ENCODE measurements at regions not wholly inside any gene's neighbourhood (a gene's known extent, or its start where the extent isn't known, plus 50 kb on each side); places are given as distances from the start of the nearest gene placed in this dataset.

DNA sequence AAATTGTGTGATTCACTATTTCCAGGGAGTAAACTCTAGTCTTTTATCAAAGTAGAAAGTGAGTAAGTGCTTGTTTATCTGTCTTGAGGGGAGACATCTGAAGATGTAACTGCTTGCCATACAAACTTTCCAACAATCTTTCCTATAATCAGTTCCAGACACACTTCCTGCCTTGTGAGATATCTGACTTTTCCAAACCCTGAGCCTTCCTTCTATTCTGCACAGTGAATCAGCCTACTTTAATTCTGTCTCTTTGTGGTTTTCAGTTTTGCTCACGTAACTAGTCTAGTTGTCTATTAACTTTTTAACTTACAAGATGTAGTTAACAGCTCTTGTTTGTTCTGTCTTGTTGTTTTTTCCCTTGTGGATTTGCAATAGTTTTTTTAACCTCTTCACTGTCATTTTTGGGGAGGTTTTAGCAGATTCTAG lies 947.8 kb downstream of the C4orf33 start:
- Histone ChIP-seq H3K9ac (no peak overlapping the region), H3K9me3 (ENCODE audit: control insufficient read depth, low read length) (no peaks in the 10 kb centered on the region), H3K27ac (no peak overlapping the region), H3K27me3 (ENCODE audit: control insufficient read depth, insufficient read depth, low read length) (no peaks in the 10 kb centered on the region), H3K79me2 (no peaks in the 10 kb centered on the region), H2AFZ (no peak overlapping the region), H3K4me2 (ENCODE audit: low read length) (no peak overlapping the region), H3K36me3 (ENCODE audit: control insufficient read depth, insufficient read depth, low read length) (no peaks in the 10 kb centered on the region), H3K4me1 (no peaks in the 10 kb centered on the region), H3K4me3 (ENCODE audit: low read depth, low read length) (no peak overlapping the region)
- TF ChIP-seq, protein P1, sequence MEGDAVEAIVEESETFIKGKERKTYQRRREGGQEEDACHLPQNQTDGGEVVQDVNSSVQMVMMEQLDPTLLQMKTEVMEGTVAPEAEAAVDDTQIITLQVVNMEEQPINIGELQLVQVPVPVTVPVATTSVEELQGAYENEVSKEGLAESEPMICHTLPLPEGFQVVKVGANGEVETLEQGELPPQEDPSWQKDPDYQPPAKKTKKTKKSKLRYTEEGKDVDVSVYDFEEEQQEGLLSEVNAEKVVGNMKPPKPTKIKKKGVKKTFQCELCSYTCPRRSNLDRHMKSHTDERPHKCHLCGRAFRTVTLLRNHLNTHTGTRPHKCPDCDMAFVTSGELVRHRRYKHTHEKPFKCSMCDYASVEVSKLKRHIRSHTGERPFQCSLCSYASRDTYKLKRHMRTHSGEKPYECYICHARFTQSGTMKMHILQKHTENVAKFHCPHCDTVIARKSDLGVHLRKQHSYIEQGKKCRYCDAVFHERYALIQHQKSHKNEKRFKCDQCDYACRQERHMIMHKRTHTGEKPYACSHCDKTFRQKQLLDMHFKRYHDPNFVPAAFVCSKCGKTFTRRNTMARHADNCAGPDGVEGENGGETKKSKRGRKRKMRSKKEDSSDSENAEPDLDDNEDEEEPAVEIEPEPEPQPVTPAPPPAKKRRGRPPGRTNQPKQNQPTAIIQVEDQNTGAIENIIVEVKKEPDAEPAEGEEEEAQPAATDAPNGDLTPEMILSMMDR (IDR thresholded peaks at IDR 0.05) = no peak

DNA sequence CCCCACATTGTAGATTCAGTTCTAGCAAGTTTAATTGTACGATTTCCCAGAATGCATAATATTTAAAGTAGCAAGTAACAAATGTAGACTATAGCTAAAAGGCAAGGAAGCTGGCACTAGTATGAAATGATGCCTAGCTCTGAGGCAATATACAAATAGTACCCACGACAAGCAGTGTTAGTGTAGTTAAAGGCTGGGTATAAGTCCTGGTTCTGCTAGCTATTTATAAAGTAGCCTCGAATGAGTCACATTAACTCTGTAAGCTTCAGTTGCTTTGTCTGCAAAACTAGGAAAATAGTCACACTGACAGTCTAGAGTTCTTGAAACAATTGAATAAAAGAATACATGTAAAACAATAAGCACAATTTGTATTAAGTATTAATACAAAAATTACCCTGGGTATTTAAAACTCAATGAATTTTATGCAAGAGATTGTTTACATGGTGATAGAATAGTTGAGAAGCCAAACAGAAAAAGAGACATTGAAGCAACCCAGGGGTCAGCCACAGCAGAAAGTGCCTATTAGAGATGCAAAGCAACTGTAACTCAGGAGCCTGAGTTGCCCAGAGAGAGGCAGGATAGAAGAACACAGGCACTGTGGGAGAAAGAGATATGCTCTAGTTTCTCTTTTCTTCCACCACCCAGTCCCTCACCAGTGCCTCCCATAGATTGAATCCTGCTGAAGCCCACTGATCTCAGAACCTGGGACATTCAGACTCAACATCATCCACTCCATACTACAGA lies 949.0 kb downstream of the C4orf33 start:
- TF ChIP-seq, protein P1 (IDR thresholded peaks at IDR 0.05) = no peak
- H3K79me2 ChIP-seq = no peaks in the 10 kb centered on the region
- H3K36me3 ChIP-seq (ENCODE audit: control insufficient read depth, insufficient read depth, low read length) = no peaks in the 10 kb centered on the region
- H3K4me2 ChIP-seq (ENCODE audit: low read length) = no peak overlapping the region
- no peak overlapping the region for H3K9ac ChIP-seq
- H3K4me3 ChIP-seq (ENCODE audit: low read depth, low read length) = no peak overlapping the region
- no peaks in the 10 kb centered on the region for H3K9me3 ChIP-seq (ENCODE audit: control insufficient read depth, low read length)
- no peaks in the 10 kb centered on the region for H3K4me1 ChIP-seq
- no peak overlapping the region for H3K27ac ChIP-seq
- H2AFZ ChIP-seq = no peak overlapping the region
- H3K27me3 ChIP-seq (ENCODE audit: control insufficient read depth, insufficient read depth, low read length) = no peaks in the 10 kb centered on the region

DNA sequence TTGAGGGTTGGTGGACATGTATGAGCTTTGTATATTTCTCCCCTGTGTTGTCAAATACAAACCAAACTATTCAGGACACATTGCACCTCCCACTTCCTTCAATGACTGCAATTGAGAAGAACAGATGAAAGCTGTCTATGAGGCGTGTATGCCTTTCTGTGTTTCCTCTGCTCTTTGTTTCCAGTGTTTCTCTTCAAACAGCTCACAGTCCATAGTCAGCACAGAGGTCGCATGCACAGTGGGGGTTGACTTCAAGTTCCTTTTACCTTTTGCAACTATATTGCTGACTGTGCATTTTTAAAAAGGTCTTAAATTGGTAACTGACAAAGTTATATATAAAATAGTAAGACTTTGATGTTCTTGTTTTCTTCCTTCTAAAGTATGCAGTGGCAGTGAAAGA lies 957.8 kb downstream of the C4orf33 start:
- no peak overlapping the region for H2AFZ ChIP-seq

DNA sequence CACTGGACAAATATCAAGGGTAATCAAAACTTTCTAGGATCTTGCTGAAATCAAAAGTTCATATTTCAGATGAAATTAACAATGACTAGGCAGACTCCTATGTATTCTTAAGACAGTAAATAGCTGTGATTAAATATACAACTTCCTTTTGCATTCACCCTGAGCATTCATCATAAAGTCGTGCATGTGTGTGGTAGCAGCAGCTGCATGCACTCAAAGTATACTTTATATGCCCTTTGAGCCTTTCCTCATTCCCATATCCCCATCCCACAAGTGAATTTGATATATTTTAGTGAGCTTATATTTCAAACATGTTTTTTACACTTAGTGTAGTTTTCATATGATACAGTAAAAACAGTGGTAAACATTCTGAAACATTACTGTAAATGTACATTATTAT lies 959.0 kb downstream of the C4orf33 start:
- TF ChIP-seq, protein P1 (IDR thresholded peaks at IDR 0.05) = no peak
- Histone ChIP-seq H3K4me1 (no peaks in the 10 kb centered on the region), H3K4me3 (ENCODE audit: low read depth, low read length) (no peak overlapping the region)

More for the DNA sequence above, 957.8 kb downstream of the C4orf33 start:
- Histone ChIP-seq H3K36me3 (ENCODE audit: control insufficient read depth, insufficient read depth, low read length) (no peaks in the 10 kb centered on the region), H3K9ac (no peak overlapping the region), H3K27ac (no peak overlapping the region), H3K4me3 (ENCODE audit: low read depth, low read length) (no peak overlapping the region), H3K4me2 (ENCODE audit: low read length) (no peak overlapping the region), H3K27me3 (ENCODE audit: control insufficient read depth, insufficient read depth, low read length) (no peaks in the 10 kb centered on the region), H3K9me3 (ENCODE audit: control insufficient read depth, low read length) (no peaks in the 10 kb centered on the region), H3K4me1 (no peaks in the 10 kb centered on the region), H3K79me2 (no peaks in the 10 kb centered on the region)
- TF ChIP-seq, protein P1 (IDR thresholded peaks at IDR 0.05) = no peak

DNA sequence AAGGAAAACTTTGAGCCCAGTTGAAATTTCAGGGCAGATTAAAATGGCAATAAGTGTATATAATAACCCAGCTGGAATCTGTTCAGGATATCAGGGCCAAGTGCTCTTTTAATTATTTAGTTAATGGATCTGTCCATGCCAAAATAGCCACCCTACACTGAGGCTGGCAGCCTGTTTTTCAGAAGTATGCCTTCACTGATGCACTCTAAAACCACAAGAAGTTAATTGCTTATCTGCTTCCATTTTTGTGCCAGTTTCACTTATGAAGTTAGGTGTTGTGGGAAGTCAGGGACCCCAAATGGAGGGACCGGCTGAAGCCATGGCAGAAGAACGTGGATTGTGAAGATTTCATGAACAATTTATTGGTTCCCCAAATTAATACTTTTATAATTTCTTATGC lies 960.3 kb downstream of the C4orf33 start:
- Histone ChIP-seq H3K4me2 (ENCODE audit: low read length) (no peak overlapping the region), H3K4me1 (no peaks in the 10 kb centered on the region), H3K27ac (no peak overlapping the region), H2AFZ (no peak overlapping the region), H3K27me3 (ENCODE audit: control insufficient read depth, insufficient read depth, low read length) (no peaks in the 10 kb centered on the region), H3K9me3 (ENCODE audit: control insufficient read depth, low read length) (no peaks in the 10 kb centered on the region), H3K4me3 (ENCODE audit: low read depth, low read length) (no peak overlapping the region), H3K9ac (no peak overlapping the region), H3K79me2 (no peaks in the 10 kb centered on the region), H3K36me3 (ENCODE audit: control insufficient read depth, insufficient read depth, low read length) (no peaks in the 10 kb centered on the region)
- TF ChIP-seq, protein P1 (IDR thresholded peaks at IDR 0.05) = no peak

More for the DNA sequence above, 959.0 kb downstream of the C4orf33 start:
- no peak overlapping the region for H3K9ac ChIP-seq
- no peaks in the 10 kb centered on the region for H3K36me3 ChIP-seq (ENCODE audit: control insufficient read depth, insufficient read depth, low read length)
- no peak overlapping the region for H3K27ac ChIP-seq
- no peaks in the 10 kb centered on the region for H3K79me2 ChIP-seq
- H2AFZ ChIP-seq = no peak overlapping the region
- no peaks in the 10 kb centered on the region for H3K27me3 ChIP-seq (ENCODE audit: control insufficient read depth, insufficient read depth, low read length)
- H3K4me2 ChIP-seq (ENCODE audit: low read length) = no peak overlapping the region
- H3K9me3 ChIP-seq (ENCODE audit: control insufficient read depth, low read length) = no peaks in the 10 kb centered on the region
